Right cardiac atrium (tissue), 5 donors: ENCODE measurements at regions not wholly inside any gene's neighbourhood (a gene's known extent, or its start where the extent isn't known, plus 50 kb on each side); places are given as distances from the start of the nearest gene placed in this dataset.
"Not testable (repeated sequence)": the region's sequence is repeated elsewhere in the genome, so short reads cannot be mapped to it uniquely, and the experiment has no call there.

Experiments
- ATAC-seq, 2 donors: fragments of 200-7000 bp; cut with Tn5 transposase; one replicate each; pipeline versions ENCODE4 v1.8.0 to v1.9.1; 2020; ENCODE audit warnings: moderate library complexity in 2 of 2, mild to moderate bottlenecking in 1 of 2
- DNase-seq, 3 donors: peaks; one replicate each; pipeline ENCODE4 v3.0.0-alpha.2; 2020
- H3K27ac ChIP-seq: one replicate; pipeline ENCODE4 v1.5.1; 2013; ENCODE audit warnings: mild to moderate bottlenecking, low read length, control low read depth, moderate library complexity
- H3K27me3 ChIP-seq: one replicate; pipeline ENCODE4 v1.6.1; 2013; ENCODE audit not compliant: control insufficient read depth, insufficient read depth
- H3K4me1 ChIP-seq: one replicate; pipeline ENCODE4 v1.6.1; 2013; ENCODE audit warnings: low read length; ENCODE audit not compliant: control insufficient read depth, insufficient read depth
- H3K4me3 ChIP-seq: one replicate; pipeline ENCODE4 v1.5.1; 2013; ENCODE audit warnings: low read length, control low read depth
- H3K9me3 ChIP-seq: one replicate; pipeline ENCODE4 v1.6.1; 2013; ENCODE audit warnings: low read length; ENCODE audit not compliant: control insufficient read depth
- WGBS: extraction: QIAGEN DNeasy Blood & Tissue Kit; methylation state at CpG from one replicate; pipeline ENCODE4 v1.1.7; 2013; 5-methylcytosine and 5-hydroxymethylcytosine counted together
- intact Hi-C, 4 donors: fragments of 100-400 bp; cut with DNase I; formaldehyde crosslinking; loops; one replicate each; pipeline versions ENCODE4 v1.11.0 to v1.14.0; 2022 to 2023
- donor health status: healthy with polysubstance abuse.
- donor health status: DM: no; HTN: yes; CAD: no.
- donor health status: DM: no; HTN: no; CAD: no.
- donor health status: DM: no; HTN: yes; CAD: no; lungs with severe emphysema.
- donor health status: DM: yes; HTN: yes; CAD: no.

GRCh38 chr6:81344026-81344425 lies 408.5 kb downstream of the TENT5A start:
- H3K4me3 ChIP-seq, DNase-seq, intact Hi-C loops, H3K9me3 ChIP-seq, H3K4me1 ChIP-seq, H3K27ac ChIP-seq, ATAC-seq, H3K27me3 ChIP-seq: not testable (repeated sequence)
- 90% methylated on average over 8 of the region's 8 CpGs for WGBS

GRCh38 chr6:81340946-81341345 lies 411.5 kb downstream of the TENT5A start:
- Histone ChIP-seq H3K27ac (no peak overlapping the region), H3K27me3 (no peaks in the 10 kb centered on the region), H3K4me1 (no peaks in the 10 kb centered on the region), H3K9me3 (no peaks in the 10 kb centered on the region), H3K4me3 (no peak overlapping the region)
- DNase-seq (no peak), ATAC-seq (no peak)
- WGBS: 90% methylated on average over 4 of the region's 4 CpGs
- intact Hi-C loops: no loop called here

GRCh38 chr6:81331526-81331925 lies 421.0 kb downstream of the TENT5A start:
- H3K4me1 ChIP-seq: no peaks in the 10 kb centered on the region
- no peak for DNase-seq
- intact Hi-C loops: no loop called here
- no peak overlapping the region for H3K27ac ChIP-seq
- ATAC-seq: no peak
- WGBS: 88% methylated on average over 1 of the region's 1 CpG
- no peak overlapping the region for H3K4me3 ChIP-seq
- no peaks in the 10 kb centered on the region for H3K9me3 ChIP-seq
- no peaks in the 10 kb centered on the region for H3K27me3 ChIP-seq

GRCh38 chr6:81328700-81329099 lies 423.8 kb downstream of the TENT5A start:
- ATAC-seq: no peak
- WGBS: 81% methylated on average over 2 of the region's 2 CpGs

GRCh38 chr6:81326881-81327561 lies 425.5 kb downstream of the TENT5A start:
- 43% methylated on average over 7 of the region's 7 CpGs for WGBS
- Histone ChIP-seq H3K27me3 (no peaks in the 10 kb centered on the region), H3K4me1 (no peaks in the 10 kb centered on the region), H3K27ac (no peak overlapping the region), H3K9me3 (no peaks in the 10 kb centered on the region), H3K4me3 (no peak overlapping the region)
- intact Hi-C loops: no loop called here
- ATAC-seq: peak; percentile 67 to 80
- peak in 2 of 3 donors; percentile 7 to 32 for DNase-seq

More at GRCh38 chr6:81328700-81329099, 423.8 kb downstream of the TENT5A start:
- intact Hi-C loops: no loop called here
- no peaks in the 10 kb centered on the region for H3K27me3 ChIP-seq
- H3K4me3 ChIP-seq: no peak overlapping the region
- no peaks in the 10 kb centered on the region for H3K4me1 ChIP-seq
- H3K9me3 ChIP-seq: no peaks in the 10 kb centered on the region
- H3K27ac ChIP-seq: no peak overlapping the region
- DNase-seq: no peak

GRCh38 chr6:81309811-81310210 lies 442.7 kb downstream of the TENT5A start:
- H3K27me3 ChIP-seq: no peaks in the 10 kb centered on the region
- peaks cover 3% of the 10 kb centered on the region for H3K9me3 ChIP-seq
- H3K4me1 ChIP-seq: no peaks in the 10 kb centered on the region
- H3K4me3 ChIP-seq: no peak overlapping the region
- DNase-seq: no peak
- 87% methylated on average over 2 of the region's 2 CpGs for WGBS
- intact Hi-C loops: no loop called here
- no peak for ATAC-seq
- H3K27ac ChIP-seq: no peak overlapping the region

GRCh38 chr6:81308577-81309279 lies 443.8 kb downstream of the TENT5A start:
- DNase-seq (no peak), ATAC-seq (no peak)
- H3K4me3 ChIP-seq: no peak overlapping the region
- intact Hi-C loops: no loop called here
- 90% methylated on average over 6 of the region's 6 CpGs for WGBS
- H3K27me3 ChIP-seq: no peaks in the 10 kb centered on the region
- H3K4me1 ChIP-seq: no peaks in the 10 kb centered on the region
- no peak overlapping the region for H3K27ac ChIP-seq
- peaks cover 3% of the 10 kb centered on the region for H3K9me3 ChIP-seq

- WGBS: 59% methylated on average over 4 of the region's 4 CpGs
- H3K27ac ChIP-seq: no peak overlapping the region
- no peak overlapping the region for H3K4me3 ChIP-seq
- DNase-seq: no peak
- ATAC-seq: peak in 1 of 2 donors; percentile 76
- H3K9me3 ChIP-seq: no peaks in the 10 kb centered on the region
- intact Hi-C loops: no loop called here
- H3K4me1 ChIP-seq: no peaks in the 10 kb centered on the region
- H3K27me3 ChIP-seq: no peaks in the 10 kb centered on the region
Measured at GRCh38 chr6:81307651-81308214, 444.7 kb downstream of the TENT5A start.

- Histone ChIP-seq H3K4me1 (no peaks in the 10 kb centered on the region), H3K27ac (no peak overlapping the region), H3K4me3 (no peak overlapping the region), H3K27me3 (no peaks in the 10 kb centered on the region), H3K9me3 (no peaks in the 10 kb centered on the region)
- intact Hi-C loops: no loop called here
- 38% methylated on average over 1 of the region's 1 CpG for WGBS
- DNase-seq (no peak), ATAC-seq (no peak)
Measured at GRCh38 chr6:81304466-81304865, 448.0 kb downstream of the TENT5A start.

- intact Hi-C loops: no loop called here
- H3K4me3 ChIP-seq: no peak overlapping the region
- ATAC-seq (no peak), DNase-seq (no peak)
- H3K27ac ChIP-seq: no peak overlapping the region
- WGBS: 63% methylated on average over 1 of the region's 1 CpG
- H3K9me3 ChIP-seq: no peaks in the 10 kb centered on the region
- no peaks in the 10 kb centered on the region for H3K27me3 ChIP-seq
- no peaks in the 10 kb centered on the region for H3K4me1 ChIP-seq
Measured at GRCh38 chr6:81300961-81301360, 451.5 kb downstream of the TENT5A start.

GRCh38 chr6:81298751-81299150 lies 453.7 kb downstream of the TENT5A start:
- H3K4me1 ChIP-seq: no peaks in the 10 kb centered on the region
- H3K9me3 ChIP-seq: no peaks in the 10 kb centered on the region
- H3K27ac ChIP-seq: no peak overlapping the region
- no peaks in the 10 kb centered on the region for H3K27me3 ChIP-seq
- H3K4me3 ChIP-seq: no peak overlapping the region
- 84% methylated on average over 3 of the region's 3 CpGs for whole genome bisulfite sequencing
- ATAC-seq (no peak), DNase-seq (no peak)
- intact Hi-C loops: no loop called here
